SK-N-SH treated with all-trans-retinoic acid at 6 μM for 48 hours (cell line): ENCODE measurements at regions not wholly inside any gene's neighbourhood (a gene's known extent, or its start where the extent isn't known, plus 50 kb on each side); places are given as distances from the start of the nearest gene placed in this dataset.

Experiments used
- CREB5 ChIP-seq: fragments of 250-450 bp; sonication (Bioruptor Pico); IDR thresholded peaks from 2 replicates; pipeline ENCODE4 v1.5.1; 2020; ENCODE audit warnings: low read depth, mild to moderate bottlenecking, moderate library complexity
- GLIS3 ChIP-seq: fragments of 250-450 bp; sonication (Bioruptor Pico); IDR thresholded peaks from 2 replicates; pipeline ENCODE4 v1.5.0; 2020; ENCODE audit warnings: mild to moderate bottlenecking, moderate library complexity
- SNAI2 ChIP-seq: fragments of 250-450 bp; sonication (Bioruptor Pico); IDR thresholded peaks from 2 replicates; pipeline ENCODE4 v1.5.0; 2020; ENCODE audit warnings: mild to moderate bottlenecking, moderate library complexity
- TOX ChIP-seq: fragments of 250-450 bp; sonication (Bioruptor Pico); IDR thresholded peaks from 2 replicates; pipeline ENCODE4 v1.8.0; 2021; ENCODE audit warnings: mild to moderate bottlenecking, moderate library complexity, borderline replicate concordance
- ZC3H10 ChIP-seq: fragments of 250-450 bp; sonication (Bioruptor Pico); IDR thresholded peaks from 2 replicates; pipeline ENCODE4 v1.5.1; 2021; ENCODE audit warnings: mild to moderate bottlenecking, moderate library complexity
- ZFP30 ChIP-seq: fragments of 450-650 bp; formaldehyde crosslinking; IDR thresholded peaks from 2 replicates; pipeline ENCODE4 v1.5.0; 2022; ENCODE audit warnings: mild to moderate bottlenecking, moderate library complexity
- ZNF70 ChIP-seq: fragments of 450-650 bp; formaldehyde crosslinking; IDR thresholded peaks from 2 replicates; pipeline ENCODE4 v1.5.0; 2020; ENCODE audit warnings: mild to moderate bottlenecking, moderate library complexity

- no peak for TF ChIP-seq ZNF70
- no peak for TF ChIP-seq CREB5 (CRISPR knock-in tag)
- TF ChIP-seq ZC3H10 (CRISPR knock-in tag), result no peak
- TF ChIP-seq SNAI2 (CRISPR knock-in tag), result no peak
- no peak for TF ChIP-seq TOX (CRISPR knock-in tag)
- TF ChIP-seq ZFP30, result no peak
- TF ChIP-seq GLIS3 (CRISPR knock-in tag), result no peak
Measured at GRCh38 chr6:144724818-144725217, 439.7 kb downstream of the UTRN start.
